ENCODE measurements at regions not wholly inside any gene's neighbourhood (a gene's known extent, or its start where the extent isn't known, plus 50 kb on each side); places are given as distances from the start of the nearest gene placed in this dataset.

- no peaks in the 10 kb centered on the region for H3K27me3 ChIP-seq (ENCODE audit: control insufficient read depth in 4 of 4, insufficient read depth in 4 of 4, low read length in 3 of 4)
- H3K4me3 ChIP-seq (ENCODE audit: low read depth in 1 of 3, low read length in 3 of 3): no peak overlapping the region
- DNase-seq (ENCODE audit: low spot score): no peak
- no peaks in the 10 kb centered on the region for H3K9me3 ChIP-seq (ENCODE audit: control insufficient read depth in 4 of 4, low read length in 3 of 4)
- TF ChIP-seq FOXA2 (IDR thresholded peaks at IDR 0.05) (no peak), YY1 (IDR thresholded peaks at IDR 0.05) (no peak), FOXA1 (IDR thresholded peaks at IDR 0.05) (no peak), TAF1 (conservative IDR thresholded peaks at IDR 0.05) (no peak), GABPA (IDR thresholded peaks at IDR 0.05 in 1 of 2, conservative IDR thresholded peaks at IDR 0.05 in 1 of 2) (no peak), HNF4G (IDR thresholded peaks at IDR 0.05) (no peak), RXRA (IDR thresholded peaks at IDR 0.05) (peak; percentile 18 to 52), JUND (IDR thresholded peaks at IDR 0.05) (no peak), HNF4A (conservative IDR thresholded peaks at IDR 0.05) (peak; percentile 44 to 51), SP1 (IDR thresholded peaks at IDR 0.05) (no peak)
- H3K36me3 ChIP-seq (ENCODE audit: control insufficient read depth in 4 of 4, insufficient read depth in 3 of 4, low read depth in 1 of 4, low read length in 3 of 4): no peaks in the 10 kb centered on the region
- H3K9ac ChIP-seq (ENCODE audit: low read depth in 1 of 2, low read length in 2 of 2): no peak overlapping the region
- peaks cover 0 to 9% (median 2%) of the 10 kb centered on the region in 4 donors for H3K4me1 ChIP-seq (ENCODE audit: control insufficient read depth in 4 of 4, insufficient read depth in 4 of 4, low read length in 3 of 4)
- WGBS: 52% methylated on average over 3 of the region's 3 CpGs
- no peak overlapping the region for H3K27ac ChIP-seq (ENCODE audit: low read depth in 1 of 2, low read length in 2 of 2)
Observed at GRCh38 chr15:91584895-91585294, 268.6 kb upstream of the SLCO3A1 start.

- no peak for DNase-seq (ENCODE audit: low spot score)
- H3K27ac ChIP-seq (ENCODE audit: low read depth in 1 of 2, low read length in 2 of 2): peak overlapping the region; percentile 53 to 73
- H3K9me3 ChIP-seq (ENCODE audit: control insufficient read depth in 4 of 4, low read length in 3 of 4): no peaks in the 10 kb centered on the region
- no peaks in the 10 kb centered on the region for H3K27me3 ChIP-seq (ENCODE audit: control insufficient read depth in 4 of 4, insufficient read depth in 4 of 4, low read length in 3 of 4)
- no peak overlapping the region for H3K9ac ChIP-seq (ENCODE audit: low read depth in 1 of 2, low read length in 2 of 2)
- peaks cover 0 to 9% (median 2%) of the 10 kb centered on the region in 4 donors for H3K4me1 ChIP-seq (ENCODE audit: control insufficient read depth in 4 of 4, insufficient read depth in 4 of 4, low read length in 3 of 4)
- no peaks in the 10 kb centered on the region for H3K36me3 ChIP-seq (ENCODE audit: control insufficient read depth in 4 of 4, insufficient read depth in 3 of 4, low read depth in 1 of 4, low read length in 3 of 4)
- H3K4me3 ChIP-seq (ENCODE audit: low read depth in 1 of 3, low read length in 3 of 3): no peak overlapping the region
- TF ChIP-seq YY1 (IDR thresholded peaks at IDR 0.05): peak; percentile 65
- TF ChIP-seq MAX (IDR thresholded peaks at IDR 0.05): peak; percentile 33
- TF ChIP-seq CTCF (IDR thresholded peaks at IDR 0.05; ENCODE audit: low read depth, low read length, missing input control): no peak
- peak; percentile 27 for TF ChIP-seq ZBTB33 (IDR thresholded peaks at IDR 0.05)
- peak; percentile 24 to 51 for TF ChIP-seq HNF4A (conservative IDR thresholded peaks at IDR 0.05)
- TF ChIP-seq REST (IDR thresholded peaks at IDR 0.05): no peak
- peak in 1 of 2 donors; percentile 52 for TF ChIP-seq RXRA (IDR thresholded peaks at IDR 0.05)
- peak in 1 of 2 donors; percentile 39 for TF ChIP-seq RAD21 (IDR thresholded peaks at IDR 0.05)
- TF ChIP-seq TAF1 (conservative IDR thresholded peaks at IDR 0.05): no peak
- TF ChIP-seq FOXA2 (IDR thresholded peaks at IDR 0.05): peak; percentile 57
- 42% methylated on average over 4 of the region's 4 CpGs for WGBS
Observed at GRCh38 chr15:91586560-91586959, 266.9 kb upstream of the SLCO3A1 start.
